ENCODE measurements at regions not wholly inside any gene's neighbourhood (a gene's known extent, or its start where the extent isn't known, plus 50 kb on each side); places are given as distances from the start of the nearest gene placed in this dataset.

GRCh38 chr3:34294240-34294639, 495.8 kb downstream of the PDCD6IP start:
- TF ChIP-seq CTCF (IDR thresholded peaks at IDR 0.05): no peak
- TF ChIP-seq ZNF263 (CRISPR knock-in tag; IDR thresholded peaks at IDR 0.05; ENCODE audit: low read depth): no peak
- TF ChIP-seq IRF2 (CRISPR knock-in tag; IDR thresholded peaks at IDR 0.05; ENCODE audit: borderline replicate concordance, low read depth): no peak
- no peak for TF ChIP-seq STAT6 (CRISPR knock-in tag; conservative IDR thresholded peaks at IDR 0.05; ENCODE audit: low read depth)
- TF ChIP-seq ZNF532 (CRISPR knock-in tag; IDR thresholded peaks at IDR 0.05; ENCODE audit: borderline replicate concordance): no peak
- TF ChIP-seq TEAD1 (CRISPR knock-in tag; IDR thresholded peaks at IDR 0.05): no peak
- no peak for TF ChIP-seq NR2C2 (CRISPR knock-in tag; IDR thresholded peaks at IDR 0.05)
- no peak for TF ChIP-seq KAT7 (CRISPR knock-in tag; IDR thresholded peaks at IDR 0.05; ENCODE audit: borderline replicate concordance)
- no peak for TF ChIP-seq NFYB (CRISPR knock-in tag; conservative IDR thresholded peaks at IDR 0.05; ENCODE audit: low read depth)

All from WTC11 (cell line).